DOHH2 (cell line): ENCODE measurements at regions not wholly inside any gene's neighbourhood (a gene's known extent, or its start where the extent isn't known, plus 50 kb on each side); places are given as distances from the start of the nearest gene placed in this dataset.
"Not testable (repeated sequence)": the region's sequence is repeated elsewhere in the genome, so short reads cannot be mapped to it uniquely, and the experiment has no call there.

ENCODE experiments used
- H3F3A ChIP-seq: fragments of 200-600 bp; sonication (generic), shearing (Covaris generic); 2 replicates; pipeline ENCODE4 v1.6.0; 2016; ENCODE audit warnings: antibody characterized with exemption, mild to moderate bottlenecking; ENCODE audit not compliant: control insufficient read depth, insufficient read depth
- H3K27ac ChIP-seq: fragments of 200-600 bp; sonication (generic); 2 replicates; pipeline ENCODE4 v1.5.1; 2014; ENCODE audit warnings: low read depth, mild to moderate bottlenecking, low read length, moderate library complexity
- H3K27me3 ChIP-seq: fragments of 200-600 bp; sonication (generic); 2 replicates; pipeline ENCODE4 v1.6.1; 2014; ENCODE audit warnings: mild to moderate bottlenecking, low read length, mixed read lengths; ENCODE audit not compliant: control insufficient read depth
- H3K36me3 ChIP-seq: fragments of 200-600 bp; sonication (generic); 2 replicates; pipeline ENCODE4 v1.6.1; 2014; ENCODE audit warnings: mild to moderate bottlenecking, low read length, moderate library complexity, mixed read lengths; ENCODE audit not compliant: control insufficient read depth
- H3K4me1 ChIP-seq: fragments of 200-600 bp; sonication (generic); 2 replicates; pipeline ENCODE4 v1.6.1; 2014; ENCODE audit warnings: mild to moderate bottlenecking, low read length, mixed read lengths; ENCODE audit not compliant: control insufficient read depth
- H3K4me2 ChIP-seq: fragments of 200-600 bp; sonication (generic); 2 replicates; pipeline ENCODE4 v1.6.0; 2014; ENCODE audit warnings: mild to moderate bottlenecking, low read length, moderate library complexity
- H3K4me3 ChIP-seq: fragments of 200-600 bp; sonication (generic); 2 replicates; pipeline ENCODE4 v1.5.1; 2014; ENCODE audit warnings: mild to moderate bottlenecking, low read length, mixed read lengths
- H3K79me2 ChIP-seq: fragments of 200-600 bp; sonication (generic); 2 replicates; pipeline ENCODE4 v1.6.1; 2014; ENCODE audit warnings: mild to moderate bottlenecking, low read length, mixed read lengths; ENCODE audit not compliant: control insufficient read depth
- H3K9me2 ChIP-seq: fragments of 200-600 bp; sonication (generic); replicated peaks from 2 replicates; pipeline ENCODE4 v1.6.1; 2014; ENCODE audit warnings: mild to moderate bottlenecking, low read length, mixed read lengths; ENCODE audit not compliant: control insufficient read depth
- H3K9me3 ChIP-seq: fragments of 200-600 bp; sonication (generic); 2 replicates; pipeline ENCODE4 v1.6.1; 2014; ENCODE audit warnings: antibody characterized with exemption, low read length, mixed read lengths; ENCODE audit not compliant: control insufficient read depth, insufficient read depth
- H4K20me1 ChIP-seq: fragments of 200-600 bp; sonication (generic); 2 replicates; pipeline ENCODE4 v1.6.0; 2014; ENCODE audit warnings: low read depth, mild to moderate bottlenecking, antibody characterized with exemption, low read length, moderate library complexity; ENCODE audit not compliant: control insufficient read depth, insufficient read depth

- H3F3A ChIP-seq, H3K4me1 ChIP-seq, H3K4me3 ChIP-seq, H3K9me2 ChIP-seq, H3K79me2 ChIP-seq, H3K4me2 ChIP-seq, H3K9me3 ChIP-seq, H4K20me1 ChIP-seq, H3K27me3 ChIP-seq, H3K36me3 ChIP-seq, H3K27ac ChIP-seq: not testable (repeated sequence)
These were observed 572.8 kb downstream of the TUBA3C start for GRCh38 chr13:18608851-18609250.

GRCh38 chr13:18600366-18600765 lies 581.3 kb downstream of the TUBA3C start:
- H3K27ac ChIP-seq, H3K4me3 ChIP-seq, H3K27me3 ChIP-seq, H3K79me2 ChIP-seq, H3K9me2 ChIP-seq, H3K4me1 ChIP-seq, H3F3A ChIP-seq, H3K36me3 ChIP-seq, H3K4me2 ChIP-seq, H4K20me1 ChIP-seq, H3K9me3 ChIP-seq: not testable (repeated sequence)

DNA sequence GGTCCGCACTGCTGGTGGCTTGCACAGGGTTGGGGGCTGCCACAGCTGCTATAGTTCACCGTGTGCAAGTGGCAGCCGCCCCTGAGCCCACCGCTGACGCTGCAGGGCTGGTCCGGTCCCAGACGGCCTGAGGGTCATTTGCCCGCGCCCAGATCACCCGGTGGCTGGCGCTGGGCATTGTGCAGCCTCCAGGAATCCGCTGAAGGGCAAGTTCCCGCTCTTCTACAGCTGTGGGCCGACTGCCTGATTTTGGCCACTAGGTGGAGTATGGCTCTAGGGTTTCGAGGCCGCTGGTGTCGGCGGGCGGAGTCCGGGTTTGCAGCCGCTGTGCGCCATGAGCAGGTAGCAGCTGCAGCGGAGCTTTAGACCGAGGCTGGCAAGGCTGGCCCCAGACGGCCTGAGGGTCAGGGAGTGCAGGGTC lies 581.8 kb downstream of the TUBA3C start:
- not testable (repeated sequence) for H3F3A ChIP-seq, H3K9me2 ChIP-seq, H3K4me1 ChIP-seq, H3K79me2 ChIP-seq, H3K27ac ChIP-seq, H3K4me2 ChIP-seq, H3K4me3 ChIP-seq, H3K27me3 ChIP-seq, H4K20me1 ChIP-seq, H3K36me3 ChIP-seq, H3K9me3 ChIP-seq

GRCh38 chr13:18598543-18598942 lies 583.1 kb downstream of the TUBA3C start:
- not testable (repeated sequence) for H3K27ac ChIP-seq, H3K9me2 ChIP-seq, H3K4me3 ChIP-seq, H3K9me3 ChIP-seq, H3K79me2 ChIP-seq, H3K27me3 ChIP-seq, H4K20me1 ChIP-seq, H3K36me3 ChIP-seq, H3K4me2 ChIP-seq, H3K4me1 ChIP-seq, H3F3A ChIP-seq

- H3K79me2 ChIP-seq, H3K4me3 ChIP-seq, H3K9me3 ChIP-seq, H3K36me3 ChIP-seq, H3K27ac ChIP-seq, H3K4me2 ChIP-seq, H3K27me3 ChIP-seq, H4K20me1 ChIP-seq, H3F3A ChIP-seq, H3K4me1 ChIP-seq, H3K9me2 ChIP-seq: not testable (repeated sequence)
These were observed 583.7 kb downstream of the TUBA3C start for GRCh38 chr13:18597940-18598339.

- H3K79me2 ChIP-seq, H3K4me3 ChIP-seq, H3K4me2 ChIP-seq, H3K36me3 ChIP-seq, H3K4me1 ChIP-seq, H4K20me1 ChIP-seq, H3K9me2 ChIP-seq, H3K27ac ChIP-seq, H3K27me3 ChIP-seq, H3K9me3 ChIP-seq, H3F3A ChIP-seq: not testable (repeated sequence)
These were observed 604.5 kb downstream of the TUBA3C start for GRCh38 chr13:18577103-18577502.

GRCh38 chr13:18567890-18568289 lies 613.7 kb downstream of the TUBA3C start:
- H3K27me3 ChIP-seq, H3K79me2 ChIP-seq, H3K27ac ChIP-seq, H3K9me3 ChIP-seq, H4K20me1 ChIP-seq, H3F3A ChIP-seq, H3K4me1 ChIP-seq, H3K4me3 ChIP-seq, H3K4me2 ChIP-seq, H3K36me3 ChIP-seq, H3K9me2 ChIP-seq: not testable (repeated sequence)
